Omental fat pad (tissue), 3 donors: ENCODE measurements at regions not wholly inside any gene's neighbourhood (a gene's known extent, or its start where the extent isn't known, plus 50 kb on each side); places are given as distances from the start of the nearest gene placed in this dataset.
"Not testable (repeated sequence)": the region's sequence is repeated elsewhere in the genome, so short reads cannot be mapped to it uniquely, and the experiment has no call there.

ENCODE experiments used
- ATAC-seq: fragments of 150-250 bp; one replicate; pipeline ENCODE4 v1.9.1; 2016; ENCODE audit warnings: mild to moderate bottlenecking, moderate library complexity; ENCODE audit not compliant: low FRiP score
- DNase-seq: peaks from one replicate; pipeline ENCODE4 v3.0.0-alpha.2; 2019; ENCODE audit warnings: low spot score
- TF ChIP-seq, protein P1 (sequence below), 3 donors: fragments of 450-650 bp; IDR thresholded peaks; one replicate each; pipeline ENCODE4 v1.5.1; 2016 to 2017; ENCODE audit warnings: antibody characterized with exemption in 3 of 3, mild to moderate bottlenecking in 3 of 3, moderate library complexity in 2 of 3

DNA sequence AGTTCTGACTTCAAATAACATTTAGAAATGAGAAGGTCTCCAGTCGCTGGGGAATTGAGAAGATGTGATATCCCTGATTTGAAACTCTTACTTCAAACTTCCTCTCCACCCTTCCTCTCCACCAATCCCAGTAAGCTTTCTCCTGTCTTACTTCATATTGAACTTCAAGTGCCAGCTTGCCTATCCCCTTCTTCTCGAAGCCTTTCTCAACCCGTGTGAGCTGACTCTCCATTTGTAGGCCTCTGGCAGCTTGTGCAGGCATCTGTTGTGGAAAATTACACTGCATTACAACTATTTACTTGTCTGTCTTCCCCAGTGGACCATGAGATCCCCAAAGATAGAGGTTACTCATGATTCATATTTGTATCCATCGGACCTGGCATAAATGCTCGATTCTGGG is 280.8 kb upstream of the CDH5 start:
- ATAC-seq (no peak), DNase-seq (no peak)
- TF ChIP-seq, protein P1, sequence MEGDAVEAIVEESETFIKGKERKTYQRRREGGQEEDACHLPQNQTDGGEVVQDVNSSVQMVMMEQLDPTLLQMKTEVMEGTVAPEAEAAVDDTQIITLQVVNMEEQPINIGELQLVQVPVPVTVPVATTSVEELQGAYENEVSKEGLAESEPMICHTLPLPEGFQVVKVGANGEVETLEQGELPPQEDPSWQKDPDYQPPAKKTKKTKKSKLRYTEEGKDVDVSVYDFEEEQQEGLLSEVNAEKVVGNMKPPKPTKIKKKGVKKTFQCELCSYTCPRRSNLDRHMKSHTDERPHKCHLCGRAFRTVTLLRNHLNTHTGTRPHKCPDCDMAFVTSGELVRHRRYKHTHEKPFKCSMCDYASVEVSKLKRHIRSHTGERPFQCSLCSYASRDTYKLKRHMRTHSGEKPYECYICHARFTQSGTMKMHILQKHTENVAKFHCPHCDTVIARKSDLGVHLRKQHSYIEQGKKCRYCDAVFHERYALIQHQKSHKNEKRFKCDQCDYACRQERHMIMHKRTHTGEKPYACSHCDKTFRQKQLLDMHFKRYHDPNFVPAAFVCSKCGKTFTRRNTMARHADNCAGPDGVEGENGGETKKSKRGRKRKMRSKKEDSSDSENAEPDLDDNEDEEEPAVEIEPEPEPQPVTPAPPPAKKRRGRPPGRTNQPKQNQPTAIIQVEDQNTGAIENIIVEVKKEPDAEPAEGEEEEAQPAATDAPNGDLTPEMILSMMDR (IDR thresholded peaks at IDR 0.05): no peak

DNA sequence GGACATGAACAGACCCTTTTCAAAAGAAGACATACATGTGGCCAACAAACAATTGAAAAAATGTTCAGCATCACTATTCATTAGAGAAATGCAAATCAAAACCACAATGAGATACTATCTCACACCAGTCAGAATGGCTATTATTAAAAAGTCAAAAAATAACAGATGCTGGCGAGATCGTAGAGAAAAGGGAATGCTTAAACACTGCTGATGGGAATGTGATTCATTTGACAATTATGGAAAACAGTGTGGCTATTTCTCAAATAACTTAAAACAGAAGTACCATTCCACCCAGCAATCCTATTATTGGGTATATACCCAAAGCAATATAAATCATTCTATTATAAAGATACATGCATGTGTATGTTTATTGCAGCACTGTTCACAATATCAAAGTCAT is 281.8 kb upstream of the CDH5 start:
- ATAC-seq, DNase-seq: not testable (repeated sequence)

DNA sequence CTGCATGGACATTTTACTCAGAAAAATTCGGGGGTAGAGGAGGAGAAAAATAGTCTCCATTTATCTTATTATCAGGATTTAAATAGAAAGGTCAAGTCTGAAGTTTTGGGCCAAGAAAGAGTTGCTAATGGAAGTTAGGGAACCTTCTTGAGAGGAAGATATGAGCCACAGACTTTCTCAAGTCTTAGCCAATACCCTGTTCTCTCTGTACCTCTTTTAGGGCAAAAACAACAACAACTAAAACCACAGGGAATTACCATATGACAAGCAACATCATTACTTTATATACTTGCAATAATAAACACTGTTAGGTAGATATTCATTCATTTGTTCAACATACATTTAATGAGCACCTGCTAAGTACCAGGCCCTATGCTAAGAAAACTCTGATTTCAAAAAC is 282.2 kb upstream of the CDH5 start:
- no peak for ATAC-seq
- TF ChIP-seq, protein P1 (IDR thresholded peaks at IDR 0.05): no peak
- DNase-seq: no peak

DNA sequence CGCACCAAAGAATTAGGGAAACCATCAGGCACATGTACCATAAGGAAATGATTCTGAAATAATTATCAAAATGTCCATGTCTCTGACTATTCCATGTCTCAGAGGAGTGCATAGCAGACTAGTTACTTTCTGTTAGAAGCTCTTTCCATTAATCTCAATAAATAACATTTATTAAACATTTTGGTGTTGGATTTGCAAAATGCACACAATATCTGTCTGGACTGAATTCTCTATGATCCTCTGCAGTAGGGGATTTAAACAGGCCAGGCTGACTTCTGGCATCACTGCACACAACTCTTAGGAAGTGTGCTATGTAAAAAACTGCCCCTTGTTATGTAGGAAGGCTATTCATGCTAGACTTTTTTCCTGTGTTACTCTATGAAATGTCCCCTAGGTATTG is 283.3 kb upstream of the CDH5 start:
- ATAC-seq (no peak), DNase-seq (no peak)
- TF ChIP-seq, protein P1 (IDR thresholded peaks at IDR 0.05): no peak

DNA sequence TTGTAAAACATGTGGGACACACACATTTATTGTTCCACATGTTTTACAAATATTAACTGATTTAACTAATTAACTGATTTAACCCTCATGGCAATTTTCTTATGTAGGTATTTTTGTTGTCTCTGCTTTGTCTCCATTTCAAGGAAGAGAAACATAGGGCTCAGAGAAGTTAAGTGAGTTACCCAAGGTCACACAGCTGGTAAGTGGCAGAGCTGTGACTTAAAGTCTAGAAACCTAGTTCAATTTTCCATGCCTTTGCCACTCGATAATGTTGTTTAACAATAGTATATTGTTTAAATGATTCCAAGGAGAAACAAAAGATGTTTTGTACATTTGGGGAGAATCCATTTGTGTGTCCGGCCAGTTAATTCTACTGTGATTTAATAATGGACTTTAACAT is 284.1 kb upstream of the CDH5 start:
- ATAC-seq: no peak
- no peak for DNase-seq
- TF ChIP-seq, protein P1 (IDR thresholded peaks at IDR 0.05): no peak

DNA sequence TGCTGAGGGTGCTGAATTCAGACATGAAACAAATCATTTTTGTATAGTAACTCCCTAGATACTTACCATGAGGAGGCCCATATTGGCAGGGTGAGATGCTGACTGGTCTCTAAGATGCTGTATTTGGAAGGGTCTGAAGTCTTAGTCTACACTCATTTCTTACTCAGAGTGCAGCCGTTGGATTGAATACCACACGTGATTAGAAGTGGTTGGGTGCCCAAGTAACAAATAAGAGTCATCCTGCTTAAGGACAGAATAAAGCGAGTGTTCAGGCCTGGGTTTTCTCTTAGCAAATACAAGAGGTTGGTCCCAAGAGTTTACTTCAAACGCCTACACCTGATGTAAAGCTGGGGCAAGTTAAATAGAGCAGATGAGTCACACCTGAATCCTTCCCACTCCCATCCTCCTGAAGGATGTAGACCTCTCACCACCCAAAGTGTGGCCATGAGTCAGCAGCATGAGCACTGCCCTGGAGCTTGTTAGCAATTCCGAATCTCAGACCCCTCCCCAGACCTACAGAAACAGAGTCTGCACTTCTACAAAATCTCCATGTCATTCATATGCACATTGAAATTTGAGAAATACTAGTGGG is 284.6 kb upstream of the CDH5 start:
- ATAC-seq (peak; percentile 48), DNase-seq (no peak)

DNA sequence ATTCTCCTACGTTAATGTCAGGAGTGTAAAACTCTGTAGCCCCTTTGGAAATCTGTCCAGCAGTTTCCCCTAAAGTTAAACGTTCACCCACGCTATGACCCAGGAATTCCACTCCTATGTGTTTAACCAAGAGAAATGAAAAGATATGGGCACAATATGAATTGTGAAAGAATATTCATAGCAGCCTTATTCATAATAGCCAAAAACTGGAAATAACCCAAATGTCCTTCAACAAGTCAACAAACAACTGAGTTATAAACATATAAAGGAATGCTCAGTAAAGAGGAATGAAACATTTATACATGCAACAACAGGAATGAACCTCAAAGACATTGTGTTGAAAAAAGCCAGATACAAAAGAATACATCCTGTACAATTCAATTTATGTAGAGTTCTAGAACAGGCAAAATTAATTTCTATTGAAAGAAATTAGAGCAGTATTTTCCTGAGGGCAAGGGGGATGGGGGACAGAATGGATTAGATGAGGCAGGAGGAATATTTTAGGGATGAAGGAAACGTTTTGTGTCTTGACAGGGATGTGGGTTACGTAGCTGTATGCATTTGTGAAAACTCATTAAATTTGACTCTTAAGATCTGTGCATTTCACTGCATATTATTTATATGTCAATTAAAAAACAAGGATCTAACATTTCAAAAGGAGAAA is 286.7 kb upstream of the CDH5 start:
- DNase-seq (no peak), ATAC-seq (no peak)
- TF ChIP-seq, protein P1 (IDR thresholded peaks at IDR 0.05): no peak

More for the DNA sequence above, 284.6 kb upstream of the CDH5 start:
- TF ChIP-seq, protein P1 (IDR thresholded peaks at IDR 0.05): no peak
